GM19463 (cell line): ENCODE measurements at regions not wholly inside any gene's neighbourhood (a gene's known extent, or its start where the extent isn't known, plus 50 kb on each side); places are given as distances from the start of the nearest gene placed in this dataset.
"Not testable (repeated sequence)": the region's sequence is repeated elsewhere in the genome, so short reads cannot be mapped to it uniquely, and the experiment has no call there.

ENCODE experiments used
- ATAC-seq: cut with Tn5 transposase; IDR thresholded peaks from one replicate; pipeline ENCODE4 v1.9.1; 2021; ENCODE audit warnings: mild to moderate bottlenecking, moderate library complexity; ENCODE audit not compliant: unreplicated experiment

DNA sequence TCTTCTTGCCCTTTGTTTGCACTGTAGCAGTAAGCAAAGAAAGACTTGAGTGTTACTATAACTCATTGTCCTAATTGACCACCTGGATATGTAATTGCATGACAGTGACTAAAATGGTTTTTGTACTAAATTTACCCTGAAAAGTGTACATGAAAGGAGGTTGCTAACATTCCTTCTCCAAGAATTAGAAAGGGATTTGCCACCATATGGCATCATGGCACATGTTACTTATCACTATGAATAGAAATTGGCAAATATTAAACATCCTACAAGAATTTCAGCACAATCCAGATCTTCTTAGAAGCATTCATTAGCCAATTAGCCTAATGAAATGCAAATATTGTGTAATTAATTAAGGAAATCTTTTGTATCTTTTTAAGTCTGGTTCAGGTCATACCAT, 834.2 kb downstream of the STPG2 start:
- no peak for ATAC-seq

DNA sequence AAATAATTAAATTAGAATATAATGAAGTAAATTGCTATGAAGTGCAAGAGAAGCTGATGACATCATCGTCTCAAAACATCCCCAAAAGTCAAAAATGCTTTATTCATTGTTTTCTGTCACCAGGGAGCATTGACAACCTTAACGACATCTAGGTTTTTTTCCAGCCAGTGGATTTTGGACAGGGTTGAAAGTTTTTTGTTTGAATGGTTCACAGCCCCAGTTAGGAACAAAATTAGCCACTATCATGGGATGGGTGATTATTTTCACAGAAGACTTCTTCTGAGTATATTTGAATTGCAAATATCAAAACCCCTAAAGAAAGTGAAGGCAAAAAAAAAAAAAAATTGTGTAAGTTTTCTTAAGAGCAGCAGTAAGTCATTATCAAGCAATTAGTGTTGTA, 826.1 kb downstream of the STPG2 start:
- ATAC-seq, result no peak

DNA sequence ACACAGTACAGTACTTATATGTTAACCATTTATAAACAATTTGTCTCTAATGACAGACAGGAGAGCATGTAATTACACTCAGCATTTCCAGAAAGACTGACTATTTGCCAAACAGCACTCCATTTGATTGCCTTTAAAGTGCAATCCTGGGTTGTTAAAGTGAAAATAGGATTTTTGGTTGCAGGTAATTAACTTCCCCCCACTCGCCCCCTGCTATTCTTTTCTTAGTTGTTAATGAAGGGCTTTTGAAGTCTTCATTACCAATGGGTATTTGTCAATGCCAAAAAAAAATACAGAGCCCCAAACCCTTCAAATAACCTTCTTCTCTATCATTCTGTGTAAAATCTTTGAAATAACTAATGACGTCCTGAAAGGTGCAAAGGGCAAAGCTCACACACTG, 825.6 kb downstream of the STPG2 start:
- ATAC-seq, result no peak

DNA sequence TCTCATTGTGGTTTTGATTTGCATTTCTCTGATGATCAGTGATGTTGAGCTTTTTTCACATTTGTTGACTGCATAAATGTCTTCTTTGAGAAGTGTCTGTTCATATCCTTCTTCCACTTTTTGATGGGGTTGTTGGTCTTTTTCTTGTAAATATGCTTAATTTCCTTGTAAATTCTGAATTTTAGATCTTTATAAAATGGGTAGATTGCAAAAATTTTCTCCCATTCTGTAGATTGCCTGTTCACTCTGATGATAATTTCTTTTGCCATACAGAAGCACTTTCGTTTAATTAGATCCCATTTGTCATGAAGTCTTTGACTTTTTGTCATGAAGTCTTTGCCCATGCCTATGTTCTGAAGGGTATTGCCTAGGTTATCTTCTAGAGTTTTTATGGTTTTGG, 817.5 kb downstream of the STPG2 start:
- ATAC-seq, result not testable (repeated sequence)

DNA sequence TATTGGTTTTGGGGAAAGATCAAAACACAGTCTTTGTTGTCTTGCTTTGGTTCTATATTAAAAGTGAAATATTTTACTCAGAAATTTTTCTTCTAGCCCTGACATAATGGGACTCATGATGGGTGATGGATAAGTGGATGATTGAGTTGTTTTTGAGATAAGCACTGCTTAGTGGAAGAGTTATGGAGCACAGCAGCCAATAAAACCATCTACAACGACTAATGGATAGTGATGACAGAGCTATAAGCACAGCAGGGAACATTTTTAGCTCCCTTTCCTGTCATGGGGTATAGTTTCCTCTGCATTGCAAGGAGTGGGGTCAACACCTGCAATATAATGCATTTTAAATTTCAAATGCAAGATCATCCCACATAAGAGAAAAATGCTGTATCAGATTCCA, 812.4 kb downstream of the STPG2 start:
- no peak for ATAC-seq

DNA sequence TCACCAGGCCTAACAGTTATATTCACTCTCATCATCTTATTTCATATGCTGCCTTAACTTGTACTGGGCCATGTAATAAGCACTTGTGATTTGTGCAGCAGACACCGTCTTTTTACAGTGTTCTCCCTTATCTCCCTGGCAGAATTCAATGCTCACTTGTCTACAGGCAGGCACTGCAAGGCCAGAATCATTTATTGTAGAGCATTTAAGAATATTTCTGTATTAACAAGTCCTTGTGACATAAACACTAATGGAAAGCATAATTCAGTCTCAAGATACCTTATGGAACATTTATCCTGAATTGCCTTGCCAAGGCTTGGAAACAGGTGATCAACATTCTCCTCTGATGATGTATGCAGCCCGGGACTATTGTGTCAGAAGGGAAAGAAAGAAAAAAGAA, 808.9 kb downstream of the STPG2 start:
- no peak for ATAC-seq

DNA sequence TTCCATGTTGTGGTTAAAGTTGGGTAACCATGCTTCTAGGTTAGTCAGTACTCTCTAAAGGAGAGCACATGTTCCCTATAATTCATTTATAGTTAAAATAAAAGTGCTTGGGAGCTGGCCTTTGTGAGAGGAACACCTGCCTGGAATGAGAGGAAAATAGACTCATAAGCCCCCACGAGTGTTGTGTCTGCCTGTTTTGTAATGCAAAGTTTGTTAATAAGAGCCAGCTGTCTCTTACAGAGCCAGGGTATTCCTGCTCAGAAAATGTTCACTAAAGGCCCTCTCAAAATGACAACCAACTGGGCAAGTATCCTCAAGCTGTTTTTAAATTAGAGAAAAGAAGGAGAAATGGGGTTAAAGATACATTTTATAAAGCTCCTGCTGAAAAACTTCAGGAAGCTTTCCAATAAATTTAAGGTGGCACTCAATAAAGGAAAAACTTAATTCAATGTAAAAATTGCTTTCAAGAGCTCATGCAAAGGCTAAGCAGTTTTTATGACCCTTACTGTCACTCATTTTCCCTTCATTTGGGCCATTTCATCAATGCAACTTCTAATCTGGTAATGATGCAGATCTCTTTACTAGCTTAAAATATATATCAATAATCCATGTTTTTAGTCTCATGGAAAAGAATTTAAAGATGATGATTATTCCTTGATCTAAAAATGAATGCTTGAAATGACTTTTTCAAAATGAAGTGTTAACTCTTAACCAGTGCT, 793.6 kb downstream of the STPG2 start:
- ATAC-seq, result no peak

DNA sequence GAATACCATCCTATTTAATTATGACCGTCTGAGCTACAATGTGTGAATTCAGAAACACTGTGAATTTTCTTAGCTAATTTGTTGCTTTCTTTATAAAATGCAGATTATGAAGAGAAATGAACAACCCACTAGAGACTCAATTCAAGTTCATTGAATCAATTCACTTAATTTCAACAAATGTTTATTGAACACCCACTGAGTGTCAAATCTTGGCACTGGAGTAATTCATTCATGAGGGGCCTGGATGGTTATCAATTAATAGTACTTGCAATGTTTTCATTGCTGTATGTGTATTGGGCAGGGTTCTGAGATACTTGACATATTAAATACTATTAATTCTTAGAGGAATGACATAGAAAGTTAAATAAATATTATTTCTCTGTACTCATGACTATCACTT, 789.4 kb downstream of the STPG2 start:
- ATAC-seq, result no peak

DNA sequence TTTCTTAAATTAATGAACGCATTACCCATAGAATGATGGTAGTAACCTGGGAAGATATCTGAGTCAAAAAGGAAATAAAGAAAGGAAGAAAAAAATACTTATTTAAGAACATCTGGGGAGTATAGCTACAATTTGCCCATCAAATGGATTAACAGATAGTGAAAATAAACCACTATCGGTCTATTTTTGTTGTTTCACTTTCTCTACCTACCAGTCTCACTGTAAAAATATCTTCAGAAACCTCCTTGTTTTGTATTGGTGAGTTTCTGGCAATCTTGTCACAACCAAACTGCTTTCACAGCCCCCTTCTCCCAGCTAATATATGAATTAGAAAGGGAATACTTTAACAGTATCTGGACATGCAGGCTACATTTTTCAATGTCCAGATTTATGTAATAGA, 783.5 kb downstream of the STPG2 start:
- no peak for ATAC-seq

DNA sequence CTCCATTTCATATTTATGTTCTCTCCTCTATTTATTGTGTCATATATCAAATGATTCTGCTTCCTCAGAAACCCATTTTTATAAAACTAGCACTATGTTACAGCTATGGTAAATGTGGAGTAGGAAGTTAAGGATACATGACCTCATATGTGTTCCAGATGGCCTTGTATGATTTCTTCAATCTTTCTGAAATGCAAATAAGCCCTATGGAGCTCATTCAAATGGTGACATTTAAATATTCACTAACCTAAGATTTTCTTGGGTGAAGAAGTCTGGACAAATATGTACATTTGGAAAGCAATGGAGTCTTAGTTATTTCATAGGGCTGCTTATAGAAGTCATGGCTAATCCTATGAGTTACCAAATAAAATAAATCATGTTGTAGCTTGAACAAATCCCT, 782.5 kb downstream of the STPG2 start:
- ATAC-seq, result no peak

DNA sequence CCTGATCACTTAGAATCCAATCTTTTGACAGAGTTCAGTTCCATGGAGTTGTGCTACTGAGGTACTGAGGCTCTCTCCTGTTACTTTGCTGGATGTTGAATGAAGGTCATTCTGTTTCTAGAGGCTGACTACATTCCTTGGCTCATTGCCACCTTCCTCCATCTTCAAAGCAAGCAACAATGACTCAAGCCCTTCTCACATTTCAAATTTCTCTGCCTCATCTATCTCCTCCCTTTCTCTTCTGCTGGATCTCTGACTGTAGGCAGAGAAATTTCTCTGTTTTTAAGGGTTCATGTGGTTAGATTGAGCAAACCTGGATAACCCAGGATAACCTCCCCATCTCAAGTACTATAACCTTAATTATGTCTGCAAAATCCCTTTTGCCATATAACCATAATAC, 775.4 kb downstream of the STPG2 start:
- no peak for ATAC-seq

DNA sequence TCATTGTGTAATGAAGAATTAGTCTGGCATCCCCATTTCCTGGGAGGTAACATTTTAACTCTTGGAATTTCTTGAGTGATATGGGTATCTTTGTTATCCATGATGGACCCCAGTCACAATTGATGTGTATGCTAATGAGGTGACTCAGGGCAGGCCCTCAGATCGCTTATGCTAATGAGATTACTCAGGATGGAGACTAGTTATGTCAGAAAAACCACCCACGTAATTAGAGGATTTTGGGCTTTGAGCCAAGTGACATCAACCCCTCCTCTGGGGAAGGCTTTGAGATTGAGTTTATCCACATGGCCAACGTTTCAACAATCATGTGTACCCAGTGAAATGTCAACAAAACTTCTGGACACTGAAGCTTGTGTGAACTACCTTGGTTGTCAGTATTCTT, 772.7 kb downstream of the STPG2 start:
- ATAC-seq, result no peak

DNA sequence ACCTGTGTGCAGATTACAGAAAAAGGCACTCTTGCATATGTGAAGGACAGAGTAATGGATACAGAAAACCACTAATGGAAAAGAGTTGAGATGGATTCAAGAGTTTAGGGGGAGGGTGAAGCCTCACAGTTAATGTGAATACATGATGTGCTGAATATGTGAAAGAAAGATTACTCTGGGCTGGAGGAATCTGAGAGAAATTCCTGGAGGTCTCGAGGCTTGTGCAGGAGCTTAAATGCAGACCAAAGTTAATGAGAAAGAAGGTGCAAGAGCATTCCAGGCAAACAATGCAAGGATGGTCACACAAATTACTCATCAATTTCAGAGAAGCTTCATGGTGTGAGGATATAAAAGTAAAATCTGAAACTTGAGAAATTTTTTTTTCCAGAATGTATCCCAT, 768.8 kb downstream of the STPG2 start:
- ATAC-seq, result no peak

DNA sequence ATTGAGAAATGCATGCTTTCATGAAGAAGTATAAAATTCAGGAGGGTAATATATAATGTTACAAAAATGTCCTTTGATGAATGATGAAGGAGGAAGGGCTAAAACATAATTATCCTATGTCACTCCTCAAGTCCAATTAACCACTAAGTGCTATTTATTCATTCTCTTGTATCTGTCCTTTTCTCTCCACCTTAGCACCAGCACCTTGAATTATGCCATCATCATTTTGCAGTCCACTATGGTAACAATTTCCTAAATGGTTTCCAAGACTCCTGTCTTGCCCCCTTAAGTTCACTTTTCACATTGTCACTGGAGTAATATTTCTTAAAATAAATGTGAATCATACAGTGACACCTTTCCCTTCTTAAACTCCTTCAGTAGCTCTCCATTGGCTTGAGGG, 756.3 kb downstream of the STPG2 start:
- no peak for ATAC-seq

DNA sequence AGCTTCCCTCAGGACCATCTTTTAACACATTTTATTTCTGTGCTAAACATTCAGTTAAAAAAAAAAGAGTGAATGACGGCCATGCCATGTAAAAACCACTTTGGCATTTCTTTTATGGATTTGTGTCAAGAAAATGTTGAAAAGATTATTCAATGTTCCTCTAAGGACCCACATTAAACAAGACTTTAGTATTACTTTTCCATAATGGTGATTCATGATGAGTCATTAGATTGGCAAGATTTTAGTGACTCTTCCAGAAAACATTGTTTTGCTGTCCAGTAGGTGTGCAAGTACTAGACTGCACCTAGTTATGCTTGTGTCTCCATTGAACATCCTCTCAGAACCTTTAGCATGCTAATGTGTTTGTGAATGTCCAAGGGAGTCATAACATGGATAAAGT, 748.6 kb downstream of the STPG2 start:
- ATAC-seq, result no peak

DNA sequence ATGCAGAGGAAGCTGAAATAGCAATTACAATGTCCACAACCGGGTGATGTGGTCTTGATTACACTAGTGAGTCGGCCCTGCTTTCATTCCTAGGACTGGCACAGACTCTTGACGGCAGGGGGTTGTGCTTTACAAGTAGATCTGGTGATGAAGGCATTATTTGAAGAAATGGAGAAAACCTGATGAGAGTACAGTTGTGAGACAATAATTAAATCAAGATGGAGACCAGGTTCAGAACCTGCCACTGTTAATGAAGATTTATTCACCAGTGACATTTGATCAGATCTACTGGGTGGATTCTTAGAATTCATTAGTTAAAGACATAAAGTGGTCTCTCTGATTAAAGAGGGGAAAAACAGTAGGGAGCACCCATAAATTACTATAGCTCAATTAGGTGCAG, 747.2 kb downstream of the STPG2 start:
- ATAC-seq, result no peak

DNA sequence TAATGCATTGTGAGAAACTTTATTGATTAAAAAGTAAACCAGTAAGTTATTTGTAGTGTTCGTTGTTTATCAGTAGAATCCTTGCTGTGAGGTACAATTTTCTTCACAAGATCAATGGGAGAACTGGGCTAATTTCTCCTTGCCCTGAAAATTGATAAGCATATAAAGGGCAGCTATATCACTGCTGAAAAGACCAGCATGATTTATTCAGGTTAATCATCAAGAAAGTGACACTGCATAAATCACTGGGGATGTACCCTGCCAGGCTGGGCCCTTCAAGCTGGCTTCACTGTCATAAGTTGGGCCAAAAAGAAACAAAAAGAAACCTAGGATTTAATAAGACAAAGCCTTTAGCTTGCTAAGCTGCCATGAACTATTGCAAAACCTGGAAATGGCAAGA, 746.7 kb downstream of the STPG2 start:
- no peak for ATAC-seq

DNA sequence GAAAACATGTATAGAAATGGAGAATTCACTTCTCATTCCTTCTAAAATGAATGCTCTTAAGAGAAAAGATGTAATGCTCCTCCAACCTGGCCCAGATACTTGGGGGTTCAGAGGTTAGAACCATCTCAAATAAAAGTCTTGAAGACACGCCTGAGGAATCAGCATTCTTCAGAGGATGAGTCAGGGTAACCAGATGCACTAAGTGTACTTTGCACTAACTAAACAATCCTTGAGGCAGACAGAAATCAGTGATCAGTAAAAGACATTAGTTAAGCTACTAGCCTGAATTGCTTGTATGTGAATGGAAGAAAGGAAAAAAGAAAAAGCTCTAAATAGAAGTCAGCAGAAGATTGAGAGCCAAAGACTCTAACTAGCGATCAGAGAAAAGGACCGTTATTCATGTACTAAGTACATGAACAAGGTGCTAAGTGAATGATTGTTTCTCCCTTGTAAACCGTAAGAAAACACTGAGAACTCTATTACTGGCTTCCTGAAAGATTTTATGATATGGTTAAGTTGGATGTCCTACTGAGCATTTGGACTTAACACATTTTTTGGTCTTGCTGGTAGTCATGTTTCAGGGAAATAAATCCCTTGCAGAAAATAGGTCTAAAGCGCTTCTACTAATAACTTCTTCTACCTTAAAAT, 738.3 kb downstream of the STPG2 start:
- no peak for ATAC-seq

DNA sequence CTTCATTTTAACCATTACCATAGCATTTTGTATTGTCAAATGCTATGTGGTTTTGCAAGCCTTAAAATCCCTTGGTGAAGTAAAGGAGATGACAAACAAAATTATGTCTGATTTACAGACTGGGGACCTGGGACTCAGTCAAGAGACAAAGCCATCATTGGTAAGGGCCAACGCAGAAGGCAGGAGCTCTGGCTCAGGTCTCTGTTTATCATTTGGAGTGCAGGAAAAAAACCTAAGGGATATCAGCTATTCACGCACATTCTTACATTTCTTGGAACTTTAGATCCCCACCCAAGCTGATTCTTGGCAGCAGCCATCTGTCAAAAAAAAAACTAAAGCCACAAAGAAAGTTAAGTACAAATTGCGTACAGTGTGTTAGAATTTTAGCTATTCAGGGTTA, 731.9 kb downstream of the STPG2 start:
- ATAC-seq, result no peak

DNA sequence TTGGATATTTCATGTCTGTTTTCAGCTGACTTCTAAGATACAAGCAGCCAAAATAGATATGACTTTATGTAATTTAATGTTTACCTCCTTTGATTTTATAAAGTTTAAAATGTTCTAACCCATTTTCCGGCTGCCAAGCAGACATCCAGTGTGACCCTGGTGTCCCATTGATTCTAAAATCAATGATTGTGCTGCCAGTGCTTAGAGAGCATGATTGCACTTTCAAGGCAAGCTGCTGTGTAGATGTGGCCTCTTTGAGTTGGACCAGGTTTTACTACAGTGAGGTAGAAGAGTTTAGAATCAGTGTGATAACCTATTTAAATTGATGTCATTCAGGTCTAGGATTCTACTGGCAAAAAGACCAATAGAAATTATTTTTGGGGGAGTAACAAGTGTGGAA, 730.9 kb downstream of the STPG2 start:
- ATAC-seq, result no peak

DNA sequence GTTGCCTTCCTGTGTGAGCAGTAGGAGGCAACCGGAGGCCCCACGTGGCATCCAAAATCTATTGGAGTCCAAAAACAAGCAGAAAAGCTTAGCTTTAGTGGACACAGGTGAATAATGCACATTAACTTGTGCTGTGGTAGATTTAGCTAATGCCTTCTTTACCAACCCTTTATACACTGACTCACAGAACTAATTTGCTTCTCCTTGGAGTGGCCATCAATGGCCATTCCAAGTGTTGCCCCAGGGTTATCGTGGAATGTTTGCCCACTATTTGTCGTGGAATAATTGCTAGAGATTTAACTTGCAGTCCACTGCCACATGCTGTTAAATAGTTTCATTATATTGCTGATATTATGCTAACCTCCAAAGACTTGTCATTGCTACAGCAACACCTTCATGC, 729.1 kb downstream of the STPG2 start:
- ATAC-seq, result no peak

DNA sequence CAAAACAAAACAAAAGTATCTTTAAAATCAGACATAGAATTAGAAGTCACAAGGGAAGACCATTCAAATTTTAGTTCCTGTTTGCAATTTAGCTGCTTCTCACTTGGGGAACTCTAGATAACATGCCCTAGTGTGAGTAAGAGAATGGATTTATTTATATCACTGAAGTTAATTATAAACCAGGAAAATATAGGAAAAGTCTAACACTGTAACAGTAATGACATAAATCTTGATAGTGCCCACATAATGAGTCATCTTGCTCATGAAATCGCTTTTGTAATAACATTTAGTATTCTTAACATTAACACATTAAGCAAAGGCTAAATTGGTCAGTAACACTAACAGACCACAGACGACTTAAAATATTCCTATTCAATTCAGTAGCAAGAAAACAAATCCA, 710.7 kb downstream of the STPG2 start:
- ATAC-seq, result no peak
